GM12891 (cell line): ENCODE measurements at regions not wholly inside any gene's neighbourhood (a gene's known extent, or its start where the extent isn't known, plus 50 kb on each side); places are given as distances from the start of the nearest gene placed in this dataset.

ENCODE experiments used
- PAX5 ChIP-seq: IDR thresholded peaks from 2 replicates; pipeline ENCODE4 v1.6.1; 2011; ENCODE audit warnings: low read length, moderate library complexity, mild to moderate bottlenecking; ENCODE audit not compliant: insufficient read depth, severe bottlenecking
- POLR2A ChIP-seq: IDR thresholded peaks from 2 replicates; pipeline ENCODE4 v1.6.1; 2011; ENCODE audit warnings: low read depth, low read length, control low read depth
- POLR2AphosphoS5 ChIP-seq: IDR thresholded peaks from 2 replicates; pipeline ENCODE4 v1.6.1; 2011; ENCODE audit warnings: low read depth, low read length, control low read depth
- POU2F2 ChIP-seq: IDR thresholded peaks from 2 replicates; pipeline ENCODE4 v1.6.1; 2011; ENCODE audit warnings: low read depth, mild to moderate bottlenecking, control low read depth, low read length, moderate library complexity
- SPI1 ChIP-seq: IDR thresholded peaks from 2 replicates; pipeline ENCODE4 v1.6.1; 2011; ENCODE audit warnings: low read depth, low read length, control low read depth
- TAF1 ChIP-seq: IDR thresholded peaks from 2 replicates; pipeline ENCODE4 v1.6.1; 2011; ENCODE audit warnings: low read depth, low read length, control low read depth

- TF ChIP-seq TAF1 (no peak), POLR2A (no peak), POLR2AphosphoS5 (no peak), PAX5 (no peak), SPI1 (no peak), POU2F2 (no peak)
Observed at GRCh38 chr1:188817814-188818213, 1659.8 kb downstream of the BRINP3 start.
